ENCODE measurements at regions not wholly inside any gene's neighbourhood (a gene's known extent, or its start where the extent isn't known, plus 50 kb on each side); places are given as distances from the start of the nearest gene placed in this dataset.

- TF ChIP-seq CTCF (optimal IDR thresholded peaks at IDR 0.05 in 1 of 3, IDR thresholded peaks at IDR 0.05 in 1 of 3, conservative IDR thresholded peaks at IDR 0.05 in 1 of 3; ENCODE audit: extremely low read depth in 1 of 3, insufficient read depth in 2 of 3, low read length in 3 of 3) (no peak), EZH2 (IDR thresholded peaks at IDR 0.05; ENCODE audit: low read length) (no peak)
Observed at GRCh38 chr1:172972258-172972657, 78.5 kb downstream of the TNFSF18 start.
